A673 (cell line): ENCODE measurements at regions not wholly inside any gene's neighbourhood (a gene's known extent, or its start where the extent isn't known, plus 50 kb on each side); places are given as distances from the start of the nearest gene placed in this dataset.

Source experiments
- BruUV-seq: library from RNA; stranded (reverse); fragments of 400-500 nt; replicated peaks from 2 replicates; lab custom pipeline; 2021; lab: Mats Ljungman, UMichigan
- CTCF ChIA-PET: fragments of 300-600 bp; sonication (Branson Sonifier 250); formaldehyde crosslinking; loops from one replicate; lab custom pipeline; 2022; ENCODE audit warnings: antibody characterized with exemption; lab: Charles Lee
- POLR2A ChIA-PET: fragments of 300-600 bp; sonication (Branson Sonifier 250); formaldehyde crosslinking; loops from one replicate; lab custom pipeline; 2022; ENCODE audit warnings: antibody characterized with exemption; ENCODE audit not compliant: low non-redundant PET; lab: Charles Lee
- DNase-seq: peaks from one replicate; pipeline ENCODE4 v3.0.0-alpha.2; 2015; ENCODE audit warnings: low spot score
- H3K27ac ChIP-seq: fragments of 200-600 bp; sonication (generic); 2 replicates; pipeline ENCODE4 v1.5.1; 2016; ENCODE audit warnings: mixed run types, low read depth, mild to moderate bottlenecking, mixed read lengths, antibody characterized with exemption, low read length; ENCODE audit not compliant: poor library complexity, severe bottlenecking
- H3K27me3 ChIP-seq: fragments of 200-600 bp; sonication (generic); replicated peaks from 2 replicates; pipeline ENCODE4 v1.6.1; 2017; ENCODE audit warnings: mixed run types, low read depth, mild to moderate bottlenecking, mixed read lengths, antibody characterized with exemption, low read length; ENCODE audit not compliant: insufficient read depth, poor library complexity
- H3K36me3 ChIP-seq: fragments of 200-600 bp; sonication (generic); 2 replicates; pipeline ENCODE4 v1.6.1; 2016; ENCODE audit warnings: mixed run types, mild to moderate bottlenecking, mixed read lengths, antibody characterized with exemption, low read length; ENCODE audit not compliant: insufficient read depth, poor library complexity, severe bottlenecking
- H3K4me1 ChIP-seq: fragments of 200-600 bp; sonication (generic); 2 replicates; pipeline ENCODE4 v1.6.1; 2017; ENCODE audit warnings: mixed run types, mild to moderate bottlenecking, mixed read lengths, antibody characterized with exemption, low read length; ENCODE audit not compliant: insufficient read depth, poor library complexity, severe bottlenecking
- H3K4me3 ChIP-seq: fragments of 200-600 bp; sonication (generic); 2 replicates; pipeline ENCODE4 v1.5.1; 2016; ENCODE audit warnings: low read depth, mixed run types, mild to moderate bottlenecking, mixed read lengths, low read length; ENCODE audit not compliant: poor library complexity, severe bottlenecking
- H3K9me3 ChIP-seq: fragments of 200-600 bp; sonication (generic); 2 replicates; pipeline ENCODE4 v1.6.1; 2016; ENCODE audit warnings: mixed run types, low read depth, mild to moderate bottlenecking, mixed read lengths, antibody characterized with exemption, low read length; ENCODE audit not compliant: poor library complexity, severe bottlenecking
- EZH2 ChIP-seq: fragments of 200-600 bp; sonication (generic); IDR thresholded peaks from 2 replicates; pipeline ENCODE4 v1.6.1; 2017; ENCODE audit warnings: borderline replicate concordance, low read depth, mild to moderate bottlenecking, mixed read lengths, antibody characterized with exemption, low read length; ENCODE audit not compliant: poor library complexity, severe bottlenecking
- intact Hi-C: fragments of 100-400 bp; cut with micrococcal nuclease; formaldehyde crosslinking; loops from one replicate; pipeline ENCODE4 v1.10.0; 2022; ENCODE audit not compliant: unreplicated experiment
- TF ChIP-seq, protein P1 (sequence below): fragments of 300-800, 200-600 bp; sonication (generic); conservative IDR thresholded peaks from 2 replicates; pipeline ENCODE4 v1.5.1; 2017; ENCODE audit warnings: low read depth, mild to moderate bottlenecking, antibody characterized with exemption, low read length, moderate library complexity, mixed read lengths

DNA sequence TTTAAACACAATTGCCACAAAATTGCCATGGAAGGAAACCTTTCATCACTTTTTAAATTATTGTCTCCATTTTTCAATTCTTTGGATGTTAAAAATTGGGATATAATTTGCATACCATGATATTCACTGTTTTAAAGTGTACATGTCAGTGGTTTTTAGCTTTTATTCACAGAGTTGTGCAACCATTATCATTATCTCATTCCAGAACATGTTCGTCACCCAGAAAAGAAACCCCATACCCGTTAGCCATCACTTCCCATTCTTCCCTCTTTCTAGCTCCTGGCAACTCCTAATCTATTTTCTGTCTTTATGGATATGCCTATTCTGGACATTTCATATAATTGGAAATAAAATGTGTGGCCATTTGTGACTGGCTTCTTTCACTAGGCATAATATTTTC is 260.3 kb upstream of the FERD3L start:
- no peak for DNase-seq
- Histone ChIP-seq H3K9me3 (no peaks in the 10 kb centered on the region), H3K27ac (no peak overlapping the region), H3K27me3 (no peaks in the 10 kb centered on the region), H3K4me1 (no peaks in the 10 kb centered on the region), H3K4me3 (no peak overlapping the region), H3K36me3 (no peaks in the 10 kb centered on the region)
- intact Hi-C loops = no loop called here
- TF ChIP-seq, protein P1, sequence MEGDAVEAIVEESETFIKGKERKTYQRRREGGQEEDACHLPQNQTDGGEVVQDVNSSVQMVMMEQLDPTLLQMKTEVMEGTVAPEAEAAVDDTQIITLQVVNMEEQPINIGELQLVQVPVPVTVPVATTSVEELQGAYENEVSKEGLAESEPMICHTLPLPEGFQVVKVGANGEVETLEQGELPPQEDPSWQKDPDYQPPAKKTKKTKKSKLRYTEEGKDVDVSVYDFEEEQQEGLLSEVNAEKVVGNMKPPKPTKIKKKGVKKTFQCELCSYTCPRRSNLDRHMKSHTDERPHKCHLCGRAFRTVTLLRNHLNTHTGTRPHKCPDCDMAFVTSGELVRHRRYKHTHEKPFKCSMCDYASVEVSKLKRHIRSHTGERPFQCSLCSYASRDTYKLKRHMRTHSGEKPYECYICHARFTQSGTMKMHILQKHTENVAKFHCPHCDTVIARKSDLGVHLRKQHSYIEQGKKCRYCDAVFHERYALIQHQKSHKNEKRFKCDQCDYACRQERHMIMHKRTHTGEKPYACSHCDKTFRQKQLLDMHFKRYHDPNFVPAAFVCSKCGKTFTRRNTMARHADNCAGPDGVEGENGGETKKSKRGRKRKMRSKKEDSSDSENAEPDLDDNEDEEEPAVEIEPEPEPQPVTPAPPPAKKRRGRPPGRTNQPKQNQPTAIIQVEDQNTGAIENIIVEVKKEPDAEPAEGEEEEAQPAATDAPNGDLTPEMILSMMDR = no peak
- no peak for TF ChIP-seq EZH2
- no TSS peak for BruUV-seq
- CTCF ChIA-PET = no interaction called here
- POLR2A ChIA-PET = no interaction called here

DNA sequence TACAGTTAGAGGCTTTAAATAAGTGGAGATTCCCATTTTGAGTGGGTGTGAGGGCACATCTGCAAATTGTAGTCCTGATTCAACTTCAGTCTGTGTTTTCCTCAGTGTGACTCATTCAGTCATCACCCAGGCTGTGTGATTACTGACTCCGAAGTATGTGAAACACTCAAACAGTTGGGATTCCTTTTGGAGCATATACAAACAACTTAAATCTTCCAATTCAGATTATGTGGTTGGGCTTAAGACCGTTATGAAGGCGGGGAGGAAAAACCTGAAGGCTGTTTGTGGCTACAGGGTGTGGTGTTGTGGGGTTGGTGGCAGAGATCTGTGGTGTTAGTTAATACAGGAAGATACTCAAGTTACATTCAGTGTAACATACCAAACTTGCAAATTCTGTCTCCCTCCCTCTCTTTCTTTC is 259.7 kb upstream of the FERD3L start:
- ChIA-PET CTCF (no interaction called here), POLR2A (no interaction called here)
- peak; percentile 33 for DNase-seq
- Histone ChIP-seq H3K9me3 (no peaks in the 10 kb centered on the region), H3K27ac (no peak overlapping the region), H3K4me1 (no peaks in the 10 kb centered on the region), H3K4me3 (no peak overlapping the region), H3K36me3 (no peaks in the 10 kb centered on the region), H3K27me3 (no peaks in the 10 kb centered on the region)
- TF ChIP-seq EZH2 = no peak
- TF ChIP-seq, protein P1 = no peak
- intact Hi-C loops = no loop called here
- BruUV-seq = no TSS peak

DNA sequence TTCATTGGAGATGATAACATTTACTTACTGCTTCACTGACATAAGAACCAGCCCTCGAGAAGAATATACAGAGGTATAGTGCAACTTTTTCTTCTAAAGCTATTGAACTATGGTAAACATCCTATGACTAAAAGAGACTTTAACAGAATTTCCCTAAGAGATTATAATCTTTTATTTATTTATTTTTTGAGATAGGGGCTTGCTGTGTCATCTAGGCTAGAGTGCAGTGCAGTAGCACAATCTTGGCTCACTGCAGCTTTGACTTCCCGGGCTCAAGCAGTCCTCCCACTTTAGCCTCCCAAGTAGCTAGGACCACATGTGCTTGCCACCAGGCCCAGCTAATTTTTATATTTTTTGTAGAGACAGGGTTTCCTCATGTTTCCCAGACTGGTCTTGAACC is 258.5 kb upstream of the FERD3L start:
- intact Hi-C loops = no loop called here
- Histone ChIP-seq H3K36me3 (no peaks in the 10 kb centered on the region), H3K27me3 (no peaks in the 10 kb centered on the region), H3K4me3 (no peak overlapping the region), H3K27ac (no peak overlapping the region), H3K9me3 (no peaks in the 10 kb centered on the region), H3K4me1 (no peaks in the 10 kb centered on the region)
- no peak for TF ChIP-seq EZH2
- TF ChIP-seq, protein P1 = no peak
- no peak for DNase-seq
- no TSS peak for BruUV-seq
- ChIA-PET CTCF (no interaction called here), POLR2A (no interaction called here)
